Pons (tissue), 1 donor: ENCODE measurements at regions not wholly inside any gene's neighbourhood (a gene's known extent, or its start where the extent isn't known, plus 50 kb on each side); places are given as distances from the start of the nearest gene placed in this dataset.

Source experiments
- DNase-seq: peaks from one replicate; pipeline ENCODE4 v3.0.0-alpha.2; 2016; ENCODE audit warnings: low spot score

DNA sequence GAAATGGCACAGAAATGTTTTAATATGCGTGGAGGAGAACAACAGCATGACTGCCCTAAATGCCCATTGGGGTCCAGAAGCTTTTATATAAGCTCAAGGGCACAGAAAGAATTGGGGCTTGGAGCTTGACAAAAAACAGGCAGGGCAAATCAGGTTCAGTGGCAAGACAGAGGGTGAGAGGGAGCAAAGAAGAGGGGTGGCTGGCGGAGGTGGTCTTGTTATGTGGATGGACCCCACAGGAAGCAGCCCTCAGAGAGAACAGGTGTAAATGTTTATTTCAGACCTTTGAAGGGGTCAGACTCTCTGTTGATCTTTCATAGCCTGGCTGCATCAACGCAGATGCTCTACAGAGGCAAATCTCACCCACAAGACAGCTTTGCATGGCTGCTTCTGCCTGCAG is 213.1 kb upstream of the B3GAT1 start:
- no peak for DNase-seq

DNA sequence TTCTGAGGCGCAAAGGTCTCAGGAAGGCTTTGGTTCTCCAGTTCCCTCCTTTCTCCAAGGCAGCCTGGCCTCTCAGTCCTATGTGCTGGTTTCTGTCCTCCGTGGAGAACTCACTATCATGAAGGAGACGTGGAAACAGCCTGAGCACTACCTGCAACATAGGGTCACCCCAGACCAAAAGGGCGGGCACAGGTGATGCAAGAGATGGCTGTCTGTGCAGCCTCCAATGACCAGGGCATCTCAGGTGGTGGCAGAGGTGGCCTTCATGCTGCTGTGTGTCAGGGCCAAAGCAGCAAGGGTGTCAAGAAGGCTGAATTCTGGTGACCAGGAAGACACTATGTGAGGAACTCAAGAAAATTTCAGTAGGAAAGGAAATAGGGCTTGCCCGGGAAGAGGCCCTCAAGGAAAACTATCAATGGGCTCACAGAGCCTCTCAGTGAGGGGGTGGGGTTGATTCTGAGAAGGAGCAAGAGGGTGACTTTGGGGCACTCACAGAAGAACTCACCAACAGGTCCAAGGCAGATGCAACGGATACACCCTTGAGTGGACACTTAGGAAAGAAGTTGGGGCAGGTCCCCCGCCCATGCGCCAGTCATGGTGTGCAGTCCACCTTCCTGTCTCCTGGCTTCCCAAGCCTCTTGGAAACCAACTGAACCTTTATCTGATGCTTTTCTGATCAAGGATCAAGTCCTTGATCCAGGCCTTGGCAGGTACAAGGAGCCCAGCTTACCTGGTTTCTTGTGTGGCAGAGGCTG is 212.3 kb upstream of the B3GAT1 start:
- DNase-seq: no peak

DNA sequence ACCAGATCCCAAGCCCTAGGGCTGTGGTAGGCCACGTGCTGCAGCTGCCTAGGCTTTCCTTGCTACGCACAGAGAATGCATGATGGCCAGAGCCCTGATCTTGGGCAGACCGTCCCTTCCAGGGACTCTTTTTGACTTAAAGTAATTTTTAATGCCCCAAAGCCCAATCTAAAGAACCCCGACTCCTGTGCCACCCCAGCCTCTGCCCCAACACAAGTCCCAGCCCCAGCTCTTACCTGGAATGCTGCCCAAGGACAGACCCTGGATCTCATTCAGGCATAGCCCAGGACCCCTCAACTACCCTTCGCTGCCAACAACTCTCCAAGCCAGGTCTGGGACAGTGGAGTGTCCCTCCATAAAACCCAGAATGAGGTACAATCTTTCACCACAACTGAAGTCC is 211.7 kb upstream of the B3GAT1 start:
- DNase-seq: no peak

DNA sequence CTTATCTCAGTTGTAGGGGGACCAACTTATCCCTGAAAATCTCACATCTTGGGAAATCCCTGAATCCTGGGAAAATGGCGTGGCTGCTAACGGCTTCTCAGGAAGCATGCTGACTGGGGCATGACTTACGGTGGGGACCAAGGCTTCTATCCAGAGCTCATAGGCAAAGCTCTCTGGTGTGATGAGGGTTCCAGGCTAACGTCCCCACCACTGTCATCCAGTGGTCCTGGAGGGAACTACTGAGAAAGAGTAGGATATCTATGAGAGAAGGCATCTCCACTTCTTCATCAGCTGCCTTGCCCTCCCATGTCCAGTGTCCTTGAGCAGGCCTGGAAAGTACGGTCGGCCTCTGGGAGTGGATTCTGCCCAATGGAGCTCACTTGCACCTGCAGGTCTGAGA is 210.4 kb upstream of the B3GAT1 start:
- DNase-seq: no peak

DNA sequence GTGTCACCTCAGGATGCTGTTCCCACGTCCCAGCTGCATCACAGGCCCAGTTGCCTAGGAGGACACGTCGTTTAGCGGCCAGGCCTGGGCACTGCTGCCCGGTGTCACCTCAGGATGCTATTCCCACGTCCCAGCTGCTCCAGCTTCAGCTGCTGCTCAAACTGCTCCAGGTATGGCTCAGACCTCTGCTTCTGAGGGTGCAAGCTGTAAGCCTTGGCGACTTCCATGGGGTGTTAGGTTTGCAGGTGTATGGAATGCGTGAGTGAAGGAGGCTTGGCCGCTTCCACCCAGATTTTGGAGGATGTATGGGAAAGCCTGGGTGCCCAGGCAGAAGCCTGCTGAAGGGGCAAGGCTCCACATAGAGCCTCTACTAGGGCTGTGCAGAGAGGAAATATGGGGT is 205.3 kb upstream of the B3GAT1 start:
- no peak for DNase-seq

DNA sequence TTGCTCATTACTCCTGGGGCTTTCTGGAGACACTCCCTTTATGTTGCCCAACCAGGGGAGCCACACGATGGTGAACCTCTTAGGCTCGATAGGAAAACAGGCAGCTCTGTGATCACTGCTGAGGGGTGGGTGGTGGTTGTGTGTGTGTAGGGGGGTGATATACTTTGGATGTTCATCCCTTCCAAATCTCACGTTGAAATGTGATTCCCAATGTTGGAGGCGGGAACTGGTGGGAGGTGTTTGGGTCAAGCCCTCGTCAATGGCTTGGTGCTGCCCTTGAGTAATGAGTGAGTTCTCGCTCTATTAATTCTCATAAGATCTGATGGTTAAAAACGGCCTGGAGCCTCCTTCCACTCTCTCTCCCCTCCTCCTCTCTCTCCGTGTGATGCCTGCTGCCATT is 204.0 kb upstream of the B3GAT1 start:
- DNase-seq: no peak

DNA sequence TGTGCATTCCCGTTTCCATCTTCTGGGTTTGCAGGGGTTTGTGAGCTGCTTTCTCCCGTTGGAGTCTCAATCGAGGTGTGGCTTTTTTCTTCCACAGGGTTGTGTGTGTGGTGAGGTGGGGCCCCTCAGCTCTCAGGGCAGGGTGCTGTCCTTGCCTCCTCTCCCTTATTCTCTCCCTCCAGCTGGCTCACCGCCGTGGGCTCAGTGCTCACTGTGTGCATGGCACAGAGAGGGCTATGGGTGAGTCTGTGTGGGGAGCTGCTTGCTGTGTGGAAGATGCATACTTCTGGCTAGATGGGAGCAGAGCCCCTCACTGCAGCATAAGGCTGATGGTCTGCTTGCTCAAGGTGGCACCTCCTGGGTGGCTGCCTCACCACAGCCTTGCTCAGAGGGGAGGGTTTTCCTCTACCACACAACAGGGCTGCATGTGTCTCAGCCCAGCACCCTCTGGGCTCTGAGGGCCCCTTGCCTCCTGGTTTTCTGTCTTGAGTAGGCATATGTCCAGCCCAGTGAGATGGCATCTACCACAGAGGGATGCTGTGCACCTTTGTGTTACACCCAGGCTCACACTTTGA is 203.1 kb upstream of the B3GAT1 start:
- no peak for DNase-seq

DNA sequence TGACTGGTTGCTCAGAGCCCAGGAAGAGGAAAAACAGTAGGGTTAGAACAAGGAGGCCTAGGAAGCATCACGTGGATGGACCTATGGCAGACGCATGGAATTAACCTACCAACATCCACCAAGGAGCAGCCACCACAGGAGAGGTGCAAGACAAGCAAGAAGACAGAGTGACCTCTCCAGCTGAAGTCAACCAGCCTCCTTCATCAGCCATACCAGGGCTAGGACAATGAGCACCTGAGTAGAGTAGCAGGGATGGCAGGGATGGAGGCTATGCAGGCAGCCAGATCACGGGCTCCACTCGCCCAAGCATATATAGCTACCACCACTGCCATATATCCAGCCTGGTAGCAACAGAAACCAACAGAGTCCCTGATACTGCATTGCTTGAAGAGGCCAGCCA is 202.1 kb upstream of the B3GAT1 start:
- DNase-seq: no peak

DNA sequence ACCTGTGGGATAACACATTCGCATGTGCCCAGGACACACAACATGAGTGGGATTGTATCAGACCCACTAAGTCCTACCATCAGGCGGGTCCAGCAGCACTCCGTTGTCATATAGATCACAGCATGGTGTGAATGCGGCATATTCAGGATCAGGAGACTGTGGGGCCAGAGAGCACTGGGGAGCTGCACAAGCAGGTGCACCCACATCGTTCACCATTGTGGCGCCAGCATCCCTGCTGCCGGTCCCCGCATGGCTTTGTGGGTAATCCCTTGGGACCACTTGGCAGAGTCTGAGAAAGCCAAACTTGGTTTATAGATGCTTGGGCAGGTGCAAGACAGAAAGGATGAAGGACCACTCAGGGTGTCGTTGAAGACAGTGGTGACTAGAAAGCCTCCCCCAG is 201.6 kb upstream of the B3GAT1 start:
- no peak for DNase-seq

DNA sequence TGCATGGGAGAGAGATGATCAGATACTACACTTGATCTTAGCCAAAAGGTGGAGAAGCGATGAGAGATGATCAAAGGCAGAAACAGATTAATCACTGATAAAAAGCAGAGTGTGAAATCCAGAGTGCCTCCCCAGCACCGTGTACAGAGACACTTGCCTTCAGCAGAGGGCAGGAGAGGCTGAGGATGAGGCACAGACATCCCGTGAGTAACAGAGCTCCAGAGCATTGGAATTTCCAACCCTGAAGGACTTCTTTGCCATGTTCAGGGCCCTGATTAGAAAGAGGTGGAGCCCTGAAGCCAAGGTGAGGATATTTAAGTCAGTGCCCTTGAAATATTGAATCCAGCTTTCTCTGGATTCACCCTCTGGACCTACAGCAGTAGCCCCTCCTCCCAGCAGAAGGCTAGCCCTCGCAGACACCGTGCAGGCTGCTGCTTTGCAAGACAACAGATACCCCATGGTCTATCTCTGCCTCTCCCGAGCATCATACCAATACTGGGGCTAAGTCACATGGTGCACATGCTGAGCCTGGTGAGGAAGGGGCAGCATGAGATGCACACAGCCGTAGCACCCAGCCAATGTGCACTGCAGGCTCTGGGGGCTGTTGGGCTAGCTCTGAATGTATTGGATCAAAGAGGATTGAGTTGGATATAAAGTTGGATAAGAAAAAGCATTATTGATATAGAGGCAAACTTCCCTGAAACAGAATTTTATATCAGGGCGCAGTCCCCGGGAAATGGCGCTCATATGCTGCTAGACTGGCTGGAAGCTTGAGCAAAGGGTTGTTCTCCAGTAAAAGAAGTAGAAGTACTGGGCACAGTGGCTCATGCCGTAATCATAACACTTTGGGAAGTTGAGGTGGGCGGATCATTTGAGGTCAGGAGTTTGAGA is 200.3 kb upstream of the B3GAT1 start:
- no peak for DNase-seq

DNA sequence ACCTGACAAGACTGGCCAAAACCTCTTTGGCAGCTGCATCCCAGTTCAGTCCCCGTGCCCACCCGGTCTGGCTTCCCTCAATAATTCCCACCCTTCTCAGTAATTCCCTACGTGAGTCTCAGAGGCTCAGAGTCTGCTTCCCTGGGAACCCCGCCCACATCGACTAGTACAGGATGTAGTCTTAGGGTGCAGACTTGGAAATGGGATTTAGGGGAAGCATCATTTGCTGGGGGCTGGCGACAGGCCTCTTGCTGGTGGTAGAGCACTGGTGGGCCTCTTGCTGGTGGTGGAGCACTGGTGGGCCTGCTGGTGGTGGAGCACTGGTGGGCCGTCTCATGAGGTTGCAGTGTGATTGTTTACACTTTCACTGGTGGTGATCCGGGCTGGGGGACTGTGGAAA is 199.5 kb upstream of the B3GAT1 start:
- DNase-seq: no peak

DNA sequence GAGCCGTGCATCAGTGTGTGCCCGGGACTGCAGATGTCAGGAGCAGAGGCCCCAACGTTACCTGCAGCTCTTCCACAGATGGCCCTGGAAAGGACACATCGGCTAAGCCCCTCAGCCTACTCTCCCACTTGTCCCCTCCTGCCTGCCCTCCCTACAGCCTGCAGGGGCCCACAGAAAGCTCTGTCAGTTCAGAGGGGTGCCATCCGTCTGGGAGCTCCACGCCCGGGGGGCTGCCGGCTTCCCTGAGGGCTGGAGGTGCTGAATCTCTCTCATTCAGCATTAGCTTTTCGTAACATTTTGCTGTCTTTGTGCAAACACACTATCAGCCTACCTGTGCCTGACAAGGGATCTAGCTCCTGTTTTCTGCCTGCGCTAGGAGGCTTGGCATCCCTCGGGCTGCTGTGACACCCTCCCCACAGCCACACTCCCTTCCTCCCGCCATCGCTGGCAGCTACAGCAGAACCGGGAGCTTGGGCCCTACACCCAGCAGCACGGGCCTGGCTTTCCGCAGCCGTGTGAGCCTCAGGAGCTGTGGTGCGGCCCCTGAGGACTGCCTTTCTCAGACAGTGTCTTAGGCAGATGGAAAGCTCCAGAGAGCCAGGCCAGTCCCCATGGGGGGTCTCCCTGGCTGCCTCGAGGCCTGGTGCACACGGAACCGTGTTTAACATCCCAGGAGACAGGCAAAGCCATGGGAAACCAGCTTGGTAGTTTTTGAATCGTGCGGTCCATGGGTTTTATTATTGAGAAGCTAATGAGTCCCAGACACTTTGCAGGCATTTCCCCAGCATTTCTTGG is 198.3 kb upstream of the B3GAT1 start:
- no peak for DNase-seq

DNA sequence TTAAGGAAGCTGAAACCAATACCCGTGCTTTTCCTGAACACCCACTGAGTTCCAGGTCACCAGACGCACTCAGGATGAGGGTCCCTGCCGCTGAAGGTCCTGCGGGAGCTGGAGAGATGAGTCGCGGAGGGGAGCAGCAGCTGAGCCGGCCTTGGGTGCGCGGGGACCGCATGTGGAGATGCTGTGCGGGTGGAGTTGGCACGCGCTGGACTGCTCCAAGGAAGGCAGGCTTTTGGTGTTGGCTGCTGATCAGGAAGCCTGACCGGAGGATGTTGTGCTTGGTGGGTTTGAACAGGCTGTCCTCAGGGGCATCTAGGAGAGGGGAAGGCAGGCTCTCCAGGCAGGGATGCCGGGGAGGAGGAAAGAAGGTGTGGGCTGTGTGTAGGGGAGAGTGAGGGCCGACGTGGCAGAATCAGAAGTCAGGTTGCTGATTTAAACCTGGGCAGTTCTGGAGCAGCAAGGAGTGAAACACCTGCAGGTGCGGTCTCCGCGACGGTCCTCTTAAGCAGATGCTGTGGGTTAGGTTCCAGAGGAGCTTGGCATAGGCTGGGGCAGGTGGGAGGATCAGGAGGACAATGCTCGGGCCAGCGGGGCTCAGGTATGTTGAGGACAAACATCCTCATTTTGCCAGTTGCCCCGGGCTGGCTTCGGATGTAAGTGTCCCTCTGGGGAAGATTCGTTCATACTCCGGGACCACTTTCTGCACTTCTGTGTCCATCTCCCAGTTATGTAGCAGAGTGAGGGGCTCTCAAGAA is 197.5 kb upstream of the B3GAT1 start:
- DNase-seq: no peak

DNA sequence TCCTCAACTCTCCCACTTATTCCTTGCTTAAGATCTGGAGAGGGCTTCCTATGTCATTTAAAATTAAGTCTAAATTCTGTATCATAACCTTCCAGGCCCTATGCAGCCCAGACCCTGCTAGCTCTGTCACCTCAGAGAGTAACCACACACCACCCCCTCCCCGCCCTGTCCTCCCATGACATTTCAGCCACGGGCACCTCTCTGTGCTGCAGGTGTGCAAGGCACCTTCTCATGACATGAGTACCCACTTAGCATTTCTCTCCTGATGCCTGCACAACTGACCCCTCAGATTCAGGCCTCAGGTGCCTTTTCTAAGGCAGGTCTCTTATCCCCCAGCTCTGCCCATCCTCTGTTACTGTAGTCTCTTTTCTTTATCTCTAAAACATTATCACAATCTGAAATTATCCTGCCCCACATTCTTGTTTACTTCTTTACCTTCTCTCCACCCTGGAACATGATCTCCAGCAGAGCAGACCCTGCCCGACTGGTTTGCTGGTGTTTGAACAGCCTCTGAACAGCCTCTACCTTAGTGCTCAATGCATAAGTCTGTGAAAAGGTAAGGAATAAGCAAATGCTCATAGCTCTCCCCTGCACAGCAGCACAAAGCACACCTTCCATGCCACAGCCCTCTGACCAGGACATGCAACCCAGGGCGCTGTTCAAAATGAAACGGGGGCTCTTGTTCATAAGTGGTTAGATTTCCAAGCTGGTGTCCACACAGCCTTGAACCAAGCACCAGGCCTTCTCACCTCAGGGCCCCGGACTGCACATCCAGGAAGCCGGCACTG is 196.1 kb upstream of the B3GAT1 start:
- DNase-seq: no peak

DNA sequence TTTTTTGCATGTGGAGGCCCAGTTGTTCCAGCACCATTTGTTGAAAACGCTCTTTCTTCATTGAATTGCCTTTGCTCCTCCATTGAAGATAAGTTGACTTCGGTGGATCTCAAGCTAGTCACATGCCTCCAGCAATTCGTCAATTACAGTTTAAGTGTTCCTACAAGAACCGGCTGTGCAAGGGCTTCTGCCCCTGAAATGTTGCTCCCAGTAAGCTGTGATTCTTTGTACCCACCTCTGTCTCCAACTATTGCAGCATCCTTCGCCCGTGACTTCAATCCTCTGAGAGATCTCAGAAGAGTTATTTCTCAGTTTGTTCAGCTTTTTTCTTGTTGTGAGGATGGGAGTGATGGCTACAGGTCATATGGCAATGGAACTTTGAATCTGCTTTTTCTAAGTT is 194.2 kb upstream of the B3GAT1 start:
- no peak for DNase-seq

DNA sequence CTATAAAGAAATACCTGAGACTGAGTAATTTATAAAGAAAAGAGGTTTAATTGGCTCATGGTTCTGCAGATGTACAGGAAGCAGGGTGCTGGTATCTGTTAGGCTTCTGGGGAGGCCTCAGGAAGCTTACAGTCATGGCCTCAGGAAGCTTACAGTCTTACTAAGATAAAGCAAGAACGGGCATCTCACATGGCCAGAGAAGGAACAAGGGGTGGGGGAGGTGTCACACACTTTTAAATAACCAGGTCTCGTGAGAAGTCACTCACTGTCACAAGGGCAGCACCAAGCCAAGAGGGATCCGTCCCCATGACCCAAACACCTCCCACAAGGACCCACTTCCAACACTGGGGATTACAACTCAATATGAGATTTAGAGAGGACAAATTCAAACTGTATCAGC is 192.8 kb upstream of the B3GAT1 start:
- no peak for DNase-seq

DNA sequence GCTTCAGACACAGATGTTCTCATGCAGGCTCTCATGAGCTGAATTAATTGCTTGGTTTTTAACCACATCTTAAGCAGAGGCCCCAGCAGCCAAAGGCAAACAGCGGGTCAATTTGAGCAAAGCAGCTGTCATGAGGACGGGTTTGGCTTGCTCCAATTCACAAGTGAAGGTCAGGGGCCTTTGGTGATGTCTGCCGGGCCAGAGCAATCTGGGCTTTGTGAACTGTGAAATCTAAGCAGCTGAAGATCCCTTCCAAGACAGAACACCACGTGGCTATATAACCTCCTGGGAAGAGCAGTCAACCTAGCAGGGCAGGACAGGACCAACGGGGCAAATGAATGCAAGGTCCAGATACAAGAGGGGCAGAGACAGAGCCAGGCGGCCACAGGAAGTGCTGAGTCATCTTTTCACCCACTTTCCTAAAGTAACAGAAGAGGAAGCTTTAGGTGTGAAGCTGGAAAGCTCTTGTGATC is 187.3 kb upstream of the B3GAT1 start:
- DNase-seq: no peak

DNA sequence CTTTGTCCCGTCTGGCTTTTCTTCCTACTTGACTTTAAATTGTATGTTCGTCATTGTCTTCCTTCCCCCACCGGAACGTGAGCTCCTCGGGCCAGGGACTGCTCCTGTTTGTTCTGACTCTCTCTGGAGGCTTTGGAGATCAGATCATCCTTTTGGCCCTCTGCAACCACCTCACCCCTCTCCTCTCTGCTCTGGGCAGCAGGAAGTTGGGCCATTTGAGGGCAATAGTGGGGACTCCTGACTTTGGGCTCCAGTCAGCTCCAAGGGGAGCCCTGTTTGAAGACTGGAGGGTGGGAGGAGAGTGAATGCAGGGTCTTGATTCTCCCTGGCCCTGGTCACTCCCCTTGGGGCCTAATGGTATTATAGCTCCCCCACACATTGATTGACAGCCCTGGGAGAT is 186.3 kb upstream of the B3GAT1 start:
- no peak for DNase-seq

DNA sequence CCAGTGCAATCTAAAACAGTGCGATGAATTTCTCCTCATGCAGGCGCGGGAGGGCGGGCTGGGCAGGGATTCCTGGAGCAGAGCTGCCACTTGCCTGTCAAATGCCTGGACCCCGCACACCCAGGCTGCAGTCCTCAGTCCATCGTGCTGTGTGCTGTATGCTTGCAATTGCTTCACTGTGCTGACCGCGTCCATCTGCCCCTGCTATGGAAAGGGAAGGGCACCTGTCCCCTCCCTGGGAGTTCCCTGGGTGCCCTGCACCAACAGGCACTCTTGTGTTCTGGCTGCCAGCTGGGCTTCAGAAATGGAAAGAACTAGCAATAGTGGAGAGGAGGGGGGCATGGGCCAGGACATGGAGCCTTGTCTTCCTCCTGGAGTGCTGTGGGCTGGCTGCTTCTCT is 185.4 kb upstream of the B3GAT1 start:
- DNase-seq: no peak

DNA sequence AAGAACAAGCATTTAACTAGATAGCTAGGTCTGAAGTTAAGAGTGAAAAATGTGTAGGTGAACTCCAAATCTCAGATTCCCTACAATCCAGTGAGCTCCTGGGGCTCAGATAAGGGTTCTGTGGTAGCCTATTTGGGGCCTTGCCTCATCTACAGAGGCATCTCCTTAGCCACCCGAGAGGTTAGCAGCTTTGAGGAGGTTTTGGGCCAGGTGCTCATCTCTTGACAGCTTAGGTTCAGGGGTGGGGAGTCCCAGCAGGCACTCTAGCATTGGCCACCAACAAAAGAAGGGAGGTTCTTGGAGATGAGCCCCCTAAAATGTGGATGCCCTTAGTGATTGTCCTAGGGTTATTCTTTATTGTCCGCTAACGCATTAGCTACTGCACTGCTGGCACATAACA is 184.4 kb upstream of the B3GAT1 start:
- DNase-seq: no peak
